ENCODE measurements at regions not wholly inside any gene's neighbourhood (a gene's known extent, or its start where the extent isn't known, plus 50 kb on each side); places are given as distances from the start of the nearest gene placed in this dataset.

GRCh38 chr4:11480683-11481082, 52.0 kb upstream of the HS3ST1 start:
- TF ChIP-seq CTCF (conservative IDR thresholded peaks at IDR 0.05; ENCODE audit: low read depth, low read length), result no peak
- TF ChIP-seq EZH2 (IDR thresholded peaks at IDR 0.05; ENCODE audit: borderline replicate concordance, low read depth, low read length, poor library complexity, severe bottlenecking), result no peak

Data from A673 (cell line).